ENCODE measurements at regions not wholly inside any gene's neighbourhood (a gene's known extent, or its start where the extent isn't known, plus 50 kb on each side); places are given as distances from the start of the nearest gene placed in this dataset.

DNA sequence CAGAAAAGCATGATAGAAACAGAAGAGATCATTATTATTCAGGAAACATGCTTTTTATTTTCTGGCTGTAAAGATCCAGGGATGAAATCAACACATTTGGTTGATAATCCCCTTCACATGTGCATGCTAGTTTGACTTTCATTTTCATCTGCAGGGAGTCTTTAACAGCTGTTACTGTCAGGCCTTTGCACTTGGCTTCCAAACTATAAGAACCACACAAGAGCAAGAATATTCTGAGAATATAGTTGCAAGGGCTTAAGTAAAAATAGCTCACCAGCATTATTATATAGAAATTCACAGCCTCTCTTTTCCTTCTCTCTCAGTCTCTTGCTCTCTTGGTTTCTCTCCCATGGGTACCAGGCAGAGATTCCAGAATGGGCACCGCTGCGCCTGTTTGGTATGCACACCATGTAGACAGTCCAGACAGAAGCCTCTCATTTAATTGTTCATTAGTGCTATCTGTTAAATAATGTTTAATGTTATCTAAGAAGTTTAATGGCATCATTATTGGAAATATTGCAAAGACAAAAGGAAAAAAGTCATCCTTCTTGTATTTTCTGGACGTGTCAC, 622.3 kb upstream of the PLXNA2 start:
- no peak for DNase-seq

DNA sequence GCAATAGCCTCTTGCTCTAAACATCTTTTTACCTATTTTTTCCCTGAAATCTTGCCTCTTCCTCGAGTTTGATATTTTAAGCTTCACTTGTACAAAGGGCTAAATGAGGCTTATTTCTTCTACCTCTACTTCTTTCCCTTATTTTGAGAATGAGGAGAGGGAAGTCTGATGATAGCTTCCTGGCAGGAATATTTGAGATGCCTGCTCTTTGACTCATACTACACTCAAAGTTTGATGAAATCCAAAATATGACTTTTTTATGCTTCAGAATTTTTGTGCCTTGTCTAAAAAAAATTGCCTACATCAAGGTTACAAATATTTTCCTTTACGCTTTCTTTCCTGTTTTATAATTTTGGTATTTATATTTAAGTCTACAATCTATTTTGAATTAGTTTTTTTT, 624.4 kb upstream of the PLXNA2 start:
- no peak for DNase-seq

- no peak for DNase-seq
Observed at GRCh38 chr1:208874915-208875314, 630.7 kb upstream of the PLXNA2 start.

DNA sequence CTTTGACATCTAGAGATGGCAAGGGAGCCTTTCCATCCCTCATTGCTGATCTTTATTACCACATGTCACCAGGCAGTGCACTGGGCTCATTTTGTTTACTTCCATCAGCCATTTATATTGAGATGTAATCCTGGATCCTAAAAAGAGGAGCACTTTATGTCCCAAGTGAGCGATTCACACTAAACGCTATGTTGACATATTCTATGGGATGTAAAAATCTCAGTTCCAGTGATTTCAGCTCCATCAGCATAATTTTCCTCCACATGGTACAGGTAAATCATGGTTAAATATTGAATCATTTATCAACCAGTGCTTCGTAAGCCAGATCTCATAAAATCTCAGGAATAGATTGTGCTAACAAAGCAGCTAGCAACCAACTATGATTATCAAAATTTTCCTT, 634.8 kb upstream of the PLXNA2 start:
- DNase-seq: no peak

DNA sequence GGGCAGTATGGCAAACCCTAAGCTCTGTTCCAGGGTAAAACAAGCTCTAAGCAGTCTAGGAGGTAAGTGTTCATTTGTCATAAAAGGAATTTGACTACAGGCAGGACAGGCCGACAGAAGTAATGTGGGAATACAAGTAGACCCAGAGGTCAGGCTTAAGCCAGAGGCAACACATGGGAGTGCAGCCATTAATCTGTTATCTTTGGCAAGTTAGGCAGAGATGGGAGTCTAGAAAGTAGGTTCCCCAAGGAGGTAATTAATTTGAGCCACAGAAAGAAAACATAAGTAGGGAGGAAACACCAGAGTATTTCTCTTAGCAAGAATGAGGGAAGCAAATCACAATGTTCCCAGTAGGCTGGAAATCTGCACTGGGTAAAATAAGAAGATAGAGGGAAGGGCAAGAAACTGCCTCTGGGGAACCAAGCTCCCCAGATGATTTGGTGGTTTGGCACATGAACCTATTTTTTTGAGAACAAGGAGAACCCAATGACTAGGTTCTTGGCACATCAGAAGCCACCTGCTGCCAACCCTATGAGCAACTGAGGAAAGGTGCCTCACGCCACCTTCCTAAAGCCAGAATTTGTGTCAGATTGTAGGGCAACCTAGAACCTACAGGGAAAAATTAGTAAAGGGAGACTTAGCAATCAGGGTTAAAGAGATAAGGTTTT, 636.4 kb upstream of the PLXNA2 start:
- DNase-seq: no peak

- DNase-seq: no peak
Observed at GRCh38 chr1:208885060-208885459, 640.9 kb upstream of the PLXNA2 start.

GRCh38 chr1:208885650-208886049, 641.5 kb upstream of the PLXNA2 start:
- no peak for DNase-seq

DNA sequence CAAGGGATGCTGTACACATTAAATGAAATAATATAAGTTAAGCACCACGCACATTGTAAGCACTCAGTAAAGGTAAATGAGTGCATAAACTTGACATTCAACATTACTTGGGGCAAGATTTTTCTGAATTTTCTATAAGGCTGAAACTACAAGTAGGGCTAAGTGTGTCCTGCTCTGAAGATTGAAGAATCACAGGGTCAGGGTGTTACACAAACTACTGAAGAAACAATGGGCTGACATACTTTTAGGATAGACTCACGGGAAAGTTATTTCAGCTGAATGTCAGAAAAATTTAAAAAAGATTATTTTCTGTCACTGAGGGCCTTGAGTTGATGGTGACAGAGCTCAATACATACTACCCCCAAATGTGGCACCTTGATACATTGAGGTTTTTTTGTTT, 644.2 kb upstream of the PLXNA2 start:
- DNase-seq: no peak

DNA sequence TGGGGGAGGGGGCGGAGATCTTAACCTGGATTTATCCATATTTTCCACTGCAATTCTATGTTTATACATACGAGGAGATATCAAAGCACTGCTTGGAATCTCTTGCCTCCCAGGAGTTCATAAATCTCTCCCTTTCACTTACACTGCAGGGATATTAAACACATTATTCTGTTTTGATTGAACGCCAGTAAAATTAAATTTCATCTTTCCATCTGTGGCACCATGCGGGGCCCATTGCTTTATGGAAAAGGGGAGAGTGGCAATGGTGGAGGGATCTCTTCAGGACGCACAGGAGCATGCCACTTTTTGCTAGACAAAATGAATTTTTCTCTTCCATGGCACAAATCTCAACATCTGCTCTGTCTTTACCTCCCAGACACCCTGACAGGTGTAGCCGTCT, 648.0 kb upstream of the PLXNA2 start:
- DNase-seq: no peak

DNA sequence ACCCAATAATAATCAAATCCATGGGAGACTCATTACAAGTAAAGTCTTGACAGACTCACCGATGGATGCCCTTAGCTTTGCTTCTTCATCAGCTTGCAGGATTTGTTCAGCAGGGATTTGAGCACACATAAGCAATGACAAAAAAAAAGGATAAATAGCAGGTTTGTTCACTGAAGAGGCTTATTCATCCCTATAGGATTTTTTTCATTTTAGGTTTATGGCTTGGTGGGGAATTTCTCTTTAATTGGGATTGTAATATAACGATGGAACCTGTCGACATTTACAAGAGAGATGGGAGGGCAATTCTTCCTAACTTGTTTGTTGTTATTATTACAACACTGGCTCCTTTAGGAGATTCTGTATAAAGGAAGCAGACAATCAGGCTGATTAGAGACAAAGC, 649.1 kb upstream of the PLXNA2 start:
- DNase-seq: no peak

- DNase-seq: no peak
Observed at GRCh38 chr1:208895181-208895580, 651.0 kb upstream of the PLXNA2 start.

DNA sequence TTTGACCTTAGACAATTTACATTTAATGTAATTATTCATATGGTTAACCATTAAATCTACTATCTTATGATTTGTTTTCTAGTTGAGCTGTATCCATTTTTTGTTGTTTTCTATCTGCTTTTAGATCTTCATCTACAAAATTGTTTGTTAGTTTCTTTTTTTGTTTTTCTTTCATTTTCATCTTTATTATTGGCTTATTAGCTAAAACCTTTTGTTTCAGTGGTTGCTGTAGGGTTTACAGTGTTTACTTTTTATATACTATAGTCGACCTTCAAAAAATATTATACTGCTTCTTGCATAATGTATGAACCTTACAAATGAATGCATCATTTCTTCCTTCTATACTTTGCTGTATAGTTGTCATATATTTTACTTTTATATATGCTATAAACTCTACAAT, 651.6 kb upstream of the PLXNA2 start:
- no peak for DNase-seq

GRCh38 chr1:208896768-208897167, 652.6 kb upstream of the PLXNA2 start:
- no peak for DNase-seq

- no peak for DNase-seq
Observed at GRCh38 chr1:208899438-208899837, 655.3 kb upstream of the PLXNA2 start.

DNA sequence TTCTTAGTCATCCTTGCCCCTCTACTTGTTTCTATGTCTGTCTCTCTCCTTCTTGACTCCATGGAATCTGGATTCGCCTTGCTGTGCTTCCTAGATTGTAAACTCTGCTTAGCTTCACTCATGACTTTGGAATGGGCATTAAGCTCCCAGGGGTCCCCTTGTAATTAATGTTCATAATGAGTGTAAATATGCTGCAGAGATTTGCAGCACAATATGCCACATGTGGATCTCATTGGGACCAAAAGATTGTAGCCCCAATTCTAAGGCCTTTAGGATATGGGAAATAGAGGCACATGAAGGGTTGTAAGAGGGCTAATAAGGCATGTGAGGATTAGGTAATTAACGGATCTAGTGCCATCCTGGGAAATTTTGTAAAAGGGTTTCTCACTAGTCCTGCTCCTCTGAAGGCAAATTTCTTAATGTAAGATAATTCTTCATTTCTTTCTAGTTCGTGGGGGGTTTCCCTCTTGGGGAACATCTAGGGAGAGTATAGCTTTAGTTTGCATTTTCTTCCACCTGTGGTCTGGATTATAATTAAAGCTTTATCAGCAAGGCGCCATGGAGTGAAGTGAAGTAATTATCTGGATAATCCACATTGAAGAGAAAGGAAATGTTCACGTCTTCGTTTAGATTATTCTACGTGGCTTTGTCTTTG, 659.2 kb upstream of the PLXNA2 start:
- DNase-seq: no peak

DNA sequence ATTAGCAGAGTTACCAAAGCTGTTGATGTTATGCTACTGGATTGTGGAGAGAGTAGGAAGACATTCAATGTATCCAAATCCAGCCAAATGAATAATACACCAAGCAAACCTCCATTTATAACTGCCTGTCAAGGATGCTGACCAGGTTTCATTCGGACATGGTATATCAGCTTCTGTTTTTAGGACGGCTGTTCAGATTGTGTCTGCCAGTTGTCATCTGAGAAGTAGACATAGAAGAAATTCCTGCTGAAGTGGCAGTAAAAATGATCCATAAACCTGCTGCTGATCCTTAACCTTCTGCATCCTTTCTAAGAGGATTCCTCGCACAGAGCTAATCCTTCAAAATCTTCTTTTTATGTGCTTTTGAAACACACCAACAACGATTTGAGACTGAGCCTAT, 663.6 kb upstream of the PLXNA2 start:
- DNase-seq: no peak

DNA sequence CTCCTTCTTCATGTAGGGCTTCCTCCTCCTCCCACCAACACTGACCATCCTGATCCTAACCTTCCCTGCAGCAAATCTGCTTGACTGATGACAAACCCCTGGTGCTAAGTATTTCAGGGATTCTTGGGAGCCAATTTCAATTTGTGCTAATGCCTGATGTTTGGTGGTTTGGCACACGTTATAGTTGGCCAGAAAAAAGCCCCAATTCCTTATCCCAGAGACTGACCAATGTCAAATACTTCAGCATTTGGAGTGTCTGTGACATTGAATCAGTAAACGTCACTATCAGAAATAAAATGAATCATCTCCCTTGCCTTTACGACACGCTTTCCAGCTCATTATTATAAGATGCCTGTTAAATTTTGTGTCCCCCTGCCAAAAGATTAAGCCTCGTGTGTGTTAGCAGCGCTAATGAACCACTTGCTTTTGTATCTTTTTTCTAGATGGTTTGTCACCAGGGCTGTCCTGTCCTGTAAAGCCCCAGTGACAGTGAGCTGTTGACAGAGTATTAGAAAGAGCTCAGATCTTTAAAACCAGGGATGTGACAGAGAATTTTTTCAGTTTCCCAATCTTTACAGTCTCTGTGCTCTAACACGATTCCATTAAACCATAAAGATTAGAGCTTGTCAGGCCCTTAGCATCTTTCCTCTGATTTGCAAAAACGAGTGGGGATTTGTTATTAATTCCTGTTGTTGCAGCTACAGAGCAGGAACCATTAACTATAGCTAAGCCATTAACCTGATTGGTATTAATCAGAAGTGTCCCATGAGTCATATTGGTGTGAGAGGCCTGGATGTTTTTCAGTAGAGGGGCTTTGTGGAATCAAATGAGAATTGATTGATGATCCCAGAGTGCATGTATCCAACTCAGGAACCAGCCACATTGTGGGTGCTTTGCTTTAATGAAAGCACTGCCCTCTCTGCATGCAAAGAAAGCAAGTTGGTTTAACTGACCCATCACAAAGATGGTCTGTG, 665.1 kb upstream of the PLXNA2 start:
- no peak for DNase-seq

- DNase-seq: no peak
Observed at GRCh38 chr1:208910161-208910560, 666.0 kb upstream of the PLXNA2 start.

GRCh38 chr1:208917281-208917680, 666.2 kb upstream of the CAMK1G start:
- DNase-seq: no peak

GRCh38 chr1:208917723-208918122, 665.8 kb upstream of the CAMK1G start:
- DNase-seq: no peak

GRCh38 chr1:208918160-208918559, 665.4 kb upstream of the CAMK1G start:
- no peak for DNase-seq

- DNase-seq: no peak
Observed at GRCh38 chr1:208919371-208919770, 664.1 kb upstream of the CAMK1G start.

- no peak for DNase-seq
Observed at GRCh38 chr1:208921259-208921658, 662.3 kb upstream of the CAMK1G start.
